B cell (primary cell): ENCODE measurements at regions not wholly inside any gene's neighbourhood (a gene's known extent, or its start where the extent isn't known, plus 50 kb on each side); places are given as distances from the start of the nearest gene placed in this dataset.

Experiments used
- CTCF ChIP-seq: fragments of 200-600 bp; IDR thresholded peaks from one replicate; pipeline ENCODE4 v1.8.0; 2022; ENCODE audit warnings: antibody characterized with exemption, mild to moderate bottlenecking
- EZH2 ChIP-seq: IDR thresholded peaks from 2 replicates; pipeline ENCODE4 v1.6.1; 2012; ENCODE audit warnings: borderline replicate concordance, low read depth, mild to moderate bottlenecking, moderate library complexity, low read length; ENCODE audit not compliant: insufficient read depth, poor library complexity, severe bottlenecking

- no peak for TF ChIP-seq CTCF
- no peak for TF ChIP-seq EZH2
Observed at GRCh38 chr3:55330756-55331155, 156.3 kb downstream of the WNT5A start.
